H1 (cell line): ENCODE measurements at regions not wholly inside any gene's neighbourhood (a gene's known extent, or its start where the extent isn't known, plus 50 kb on each side); places are given as distances from the start of the nearest gene placed in this dataset.

Experiments used
- CTCF ChIA-PET: fragments of 300-600 bp; sonication (Branson Sonifier 250); formaldehyde crosslinking; loops from one replicate; lab custom pipeline; 2021; ENCODE audit not compliant: partially characterized antibody; lab: Charles Lee
- POLR2A ChIA-PET: fragments of 300-600 bp; sonication (Branson Sonifier 250); formaldehyde crosslinking; loops from one replicate; lab custom pipeline; 2021; ENCODE audit warnings: inconsistent platforms; ENCODE audit not compliant: partially characterized antibody; lab: Charles Lee
- DNase-seq, 2 experiments: peaks; one replicate each; pipeline versions ENCODE4 v3.0.0 to v3.0.0-alpha.2; 2010 to 2022; ENCODE audit warnings: low spot score in 2 of 2, low read depth in 1 of 2, mixed read lengths in 1 of 2
- FAIRE-seq: peaks from 2 replicates; lab custom pipeline; 2011; peaks lifted over from hg19 to GRCh38; lab: Jason Lieb, UNC
- H2AFZ ChIP-seq: 2 replicates; pipeline ENCODE4 v1.8.1; 2012; ENCODE audit warnings: low read length, inconsistent platforms
- H2AK5ac ChIP-seq: 2 replicates; pipeline ENCODE4 v1.6.1; 2013; ENCODE audit warnings: low read depth, low read length
- H2BK120ac ChIP-seq: replicated peaks from 2 replicates; pipeline ENCODE3; 2013; ENCODE audit warnings: low read depth, low read length, inconsistent platforms
- H2BK12ac ChIP-seq: 2 replicates; pipeline ENCODE4 v1.6.1; 2013; ENCODE audit warnings: low read depth, low read length
- H2BK15ac ChIP-seq: 2 replicates; pipeline ENCODE4 v1.6.1; 2013; ENCODE audit warnings: low read length
- H2BK20ac ChIP-seq: 2 replicates; pipeline ENCODE4 v1.6.1; 2013; ENCODE audit warnings: low read length
- H2BK5ac ChIP-seq: 2 replicates; pipeline ENCODE4 v1.6.1; 2013; ENCODE audit warnings: low read depth, low read length
- H3K14ac ChIP-seq: 2 replicates; pipeline ENCODE4 v1.6.1; 2013; ENCODE audit warnings: inconsistent platforms; ENCODE audit not compliant: insufficient read length
- H3K18ac ChIP-seq: 2 replicates; pipeline ENCODE4 v1.6.1; 2013; ENCODE audit warnings: low read length; ENCODE audit errors: extremely low read depth
- H3K23ac ChIP-seq: 2 replicates; pipeline ENCODE4 v1.6.1; 2013; ENCODE audit warnings: inconsistent platforms; ENCODE audit not compliant: insufficient read length
- H3K23me2 ChIP-seq: 2 replicates; pipeline ENCODE4 v1.6.1; 2013; ENCODE audit warnings: low read depth, low read length
- H3K27ac ChIP-seq: 2 replicates; pipeline ENCODE4 v1.6.1; 2011; ENCODE audit warnings: low read depth, low read length, inconsistent platforms
- H3K27me3 ChIP-seq, 4 experiments: replicated peaks in 1 of 4; 1 replicate in 1 of 4; 2 replicates in 3 of 4; pipeline versions ENCODE4 v1.6.1 to v1.8.1; 2011 to 2013; ENCODE audit warnings: low read length in 3 of 4, mild to moderate bottlenecking in 3 of 4, inconsistent platforms in 2 of 4, mixed read lengths in 2 of 4, moderate library complexity in 1 of 4; ENCODE audit not compliant: control insufficient read depth in 3 of 4, insufficient read depth in 3 of 4; ENCODE audit errors: extremely low read depth in 1 of 4
- H3K36me3 ChIP-seq, 4 experiments: 2 replicates each; pipeline versions ENCODE4 v1.6.1 to v1.8.1; 2011 to 2013; ENCODE audit warnings: mild to moderate bottlenecking in 4 of 4, low read length in 3 of 4, moderate library complexity in 2 of 4, control low read depth in 1 of 4, inconsistent platforms in 1 of 4; ENCODE audit not compliant: insufficient read depth in 4 of 4, control insufficient read depth in 2 of 4
- H3K4ac ChIP-seq: replicated peaks from 2 replicates; pipeline ENCODE3; 2013; ENCODE audit warnings: low read length, low read depth, mixed read lengths, inconsistent platforms; ENCODE audit not compliant: insufficient read length
- H3K4me1 ChIP-seq, 4 experiments: replicated peaks in 1 of 4; 1 replicate in 1 of 4; 2 replicates in 3 of 4; pipeline versions ENCODE4 v1.6.1 to v1.8.1; 2011 to 2013; ENCODE audit warnings: low read length in 3 of 4, inconsistent platforms in 2 of 4, mixed read lengths in 1 of 4; ENCODE audit not compliant: insufficient read depth in 4 of 4, control insufficient read depth in 3 of 4
- H3K4me2 ChIP-seq, 2 experiments: 2 replicates each; pipeline versions ENCODE4 v1.6.1 to v1.8.1; 2011 to 2013; ENCODE audit warnings: low read depth in 2 of 2, low read length in 2 of 2, control low read depth in 1 of 2, inconsistent platforms in 1 of 2, mild to moderate bottlenecking in 1 of 2; ENCODE audit not compliant: insufficient read depth in 1 of 2
- H3K4me3 ChIP-seq, 4 experiments: fragments of 200-600, 300-600 bp in 1 of 4; sonication (generic), shearing (Covaris generic), sonication (Bioruptor Twin) in 1 of 4; 2 replicates each; pipeline versions ENCODE4 v1.5.1 to v1.8.1; 2011 to 2016; ENCODE audit warnings: low read length in 4 of 4, low read depth in 3 of 4, control low read depth in 2 of 4, inconsistent platforms in 2 of 4, mild to moderate bottlenecking in 2 of 4, mixed read lengths in 1 of 4, moderate library complexity in 1 of 4; ENCODE audit not compliant: insufficient read depth in 2 of 4; ENCODE audit errors: extremely low read depth in 1 of 4
- H3K56ac ChIP-seq: replicated peaks from 2 replicates; pipeline ENCODE3; 2013; ENCODE audit warnings: low read depth, mild to moderate bottlenecking, mixed read lengths, low read length, inconsistent platforms; ENCODE audit not compliant: insufficient read length
- H3K79me1 ChIP-seq: 2 replicates; pipeline ENCODE4 v1.6.1; 2013; ENCODE audit warnings: low read depth, low read length, control low read depth
- H3K79me2 ChIP-seq, 2 experiments: 2 replicates each; pipeline versions ENCODE4 v1.6.1 to v1.8.1; 2012 to 2013; ENCODE audit warnings: low read length in 2 of 2, mild to moderate bottlenecking in 2 of 2, inconsistent platforms in 1 of 2; ENCODE audit not compliant: insufficient read depth in 2 of 2, control insufficient read depth in 1 of 2
- H3K9ac ChIP-seq, 4 experiments: replicated peaks in 1 of 4; 1 replicate in 1 of 4; 2 replicates in 3 of 4; pipeline versions ENCODE4 v1.6.1 to v1.8.1; 2011 to 2013; ENCODE audit warnings: low read depth in 3 of 4, low read length in 3 of 4, control low read depth in 2 of 4, mild to moderate bottlenecking in 2 of 4, moderate library complexity in 2 of 4, inconsistent platforms in 1 of 4; ENCODE audit errors: extremely low read depth in 1 of 4
- H3K9me3 ChIP-seq, 2 experiments: 2 replicates each; pipeline versions ENCODE4 v1.6.1 to v1.8.1; 2012 to 2013; ENCODE audit warnings: mild to moderate bottlenecking in 2 of 2, moderate library complexity in 2 of 2, control low read depth in 1 of 2, inconsistent platforms in 1 of 2, low read depth in 1 of 2, low read length in 1 of 2, mixed read lengths in 1 of 2; ENCODE audit not compliant: insufficient read depth in 2 of 2
- H4K20me1 ChIP-seq, 2 experiments: replicated peaks in 1 of 2; 2 replicates each; pipeline versions ENCODE3 to v1.8.1; 2011 to 2013; ENCODE audit warnings: inconsistent platforms in 2 of 2, low read length in 2 of 2, mild to moderate bottlenecking in 1 of 2; ENCODE audit not compliant: insufficient read depth in 2 of 2, control insufficient read depth in 1 of 2
- H4K5ac ChIP-seq: 2 replicates; pipeline ENCODE4 v1.6.1; 2013; ENCODE audit warnings: low read length, low read depth, mixed read lengths, inconsistent platforms; ENCODE audit not compliant: insufficient read length
- H4K8ac ChIP-seq: 2 replicates; pipeline ENCODE4 v1.8.0; 2013; ENCODE audit warnings: mild to moderate bottlenecking, moderate library complexity, low read length, inconsistent platforms; ENCODE audit not compliant: insufficient read depth; ENCODE audit errors: extremely low read depth
- H4K91ac ChIP-seq: replicated peaks from 2 replicates; pipeline ENCODE3; 2013; ENCODE audit warnings: low read length, mixed read lengths, inconsistent platforms; ENCODE audit not compliant: insufficient read length
- RAD21 ChIP-seq, 2 experiments: IDR thresholded peaks in 1 of 2; conservative IDR thresholded peaks in 1 of 2; 2 replicates each; pipeline ENCODE4 v1.6.1; 2011; ENCODE audit warnings: low read depth in 2 of 2, low read length in 2 of 2, improper control_type of control experiment in 1 of 2, inconsistent platforms in 1 of 2, mild to moderate bottlenecking in 1 of 2, moderate library complexity in 1 of 2
- YY1 ChIP-seq: IDR thresholded peaks from 2 replicates; pipeline ENCODE4 v1.6.1; 2011; ENCODE audit warnings: low read depth, mild to moderate bottlenecking, low read length
- WGBS, 2 experiments: shearing (Covaris generic) in 1 of 2; methylation state at CpG; one replicate each; pipeline versions ENCODE4 v1.1.6 to v1.1.7; 2013 to 2015; ENCODE audit warnings: low lambda C conversion rate in 2 of 2, mixed read lengths in 2 of 2, inconsistent platforms in 1 of 2, low coverage in 1 of 2, missing lambda C conversion rate in 1 of 2; ENCODE audit not compliant: insufficient replicate concordance in 2 of 2, insufficient coverage in 1 of 2, insufficient read length in 1 of 2; ENCODE audit errors: extremely low coverage in 1 of 2, missing lambda C conversion rate in 1 of 2; 5-methylcytosine and 5-hydroxymethylcytosine counted together

DNA sequence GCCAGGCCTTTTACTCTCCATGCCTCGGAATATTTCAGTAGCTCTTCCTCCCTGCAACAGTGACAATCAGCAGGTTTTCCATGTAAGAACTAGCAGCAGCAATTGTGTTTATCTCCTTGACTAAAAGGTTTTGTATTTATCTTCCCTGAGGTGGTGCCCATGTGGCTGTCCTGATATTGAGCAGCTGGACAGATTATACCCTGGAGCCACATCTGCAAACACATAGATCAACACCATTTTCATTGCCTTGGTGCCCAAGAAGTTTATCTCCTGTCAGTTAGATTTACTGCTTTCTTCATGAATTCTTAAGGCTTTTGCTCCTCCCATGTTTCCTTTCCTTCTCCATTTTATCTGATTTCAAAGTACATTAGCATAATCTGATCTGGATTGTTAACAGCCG, 378.4 kb downstream of the SPATA31D1 start:
- no peak overlapping the region for H3K27ac ChIP-seq
- no peak overlapping the region for H4K5ac ChIP-seq
- H3K14ac ChIP-seq = no peak overlapping the region
- H3K56ac ChIP-seq = no peak overlapping the region
- no peaks in the 10 kb centered on the region for H3K9me3 ChIP-seq
- no peaks in the 10 kb centered on the region; the same call in 1 of the 2 replicates for H3K23me2 ChIP-seq
- no peak overlapping the region for H2BK15ac ChIP-seq
- H3K4ac ChIP-seq = no peak overlapping the region
- POLR2A ChIA-PET = no interaction called here
- no peak for TF ChIP-seq YY1
- no peak for TF ChIP-seq RAD21 (IDR thresholded peaks at IDR 0.05 in 1 of 2, conservative IDR thresholded peaks at IDR 0.05 in 1 of 2; ENCODE audit: low read depth in 2 of 2, low read length in 2 of 2)
- no peak for DNase-seq
- no peaks in the 10 kb centered on the region for H3K79me1 ChIP-seq
- CTCF ChIA-PET = no interaction called here
- no peak overlapping the region for H3K23ac ChIP-seq
- no peaks in the 10 kb centered on the region for H3K4me1 ChIP-seq
- H4K8ac ChIP-seq = no peak overlapping the region
- no peaks in the 10 kb centered on the region for H3K79me2 ChIP-seq
- H3K27me3 ChIP-seq = no peaks in the 10 kb centered on the region
- no peak overlapping the region for H2AK5ac ChIP-seq
- no peaks in the 10 kb centered on the region for H4K20me1 ChIP-seq
- no peak overlapping the region for H2BK20ac ChIP-seq
- H3K36me3 ChIP-seq = no peaks in the 10 kb centered on the region
- H2BK12ac ChIP-seq = no peak overlapping the region
- FAIRE-seq = no peak
- no peak overlapping the region for H3K4me3 ChIP-seq
- peak overlapping the region; percentile 4; the same call in 1 of the 2 replicates for H2AFZ ChIP-seq
- H2BK120ac ChIP-seq = no peak overlapping the region
- H4K91ac ChIP-seq = no peak overlapping the region
- H3K18ac ChIP-seq = no peak overlapping the region
- WGBS, 2 experiments = 70% methylated on average over 2 of the region's 2 CpGs; no CpG with 5 or more reads in 1 of the 2 experiments
- H2BK5ac ChIP-seq = no peak overlapping the region
- no peak overlapping the region for H3K9ac ChIP-seq
- H3K4me2 ChIP-seq = no peak overlapping the region
